GM12878 (cell line): ENCODE measurements at regions not wholly inside any gene's neighbourhood (a gene's known extent, or its start where the extent isn't known, plus 50 kb on each side); places are given as distances from the start of the nearest gene placed in this dataset.

Experiments used
- CBX5 ChIP-seq: sonication (generic); IDR thresholded peaks from 2 replicates; pipeline ENCODE4 v1.6.1; 2016; ENCODE audit warnings: low read depth, moderate library complexity, mild to moderate bottlenecking, inconsistent platforms
- EZH2 ChIP-seq: IDR thresholded peaks from 2 replicates; pipeline ENCODE4 v1.6.1; 2012; ENCODE audit warnings: low read depth, mild to moderate bottlenecking, control low read depth, inconsistent platforms, low read length, borderline replicate concordance; ENCODE audit not compliant: control insufficient read depth
- JUNB ChIP-seq: IDR thresholded peaks from 2 replicates; pipeline ENCODE4 v1.6.1; 2016; ENCODE audit warnings: antibody characterized with exemption, mild to moderate bottlenecking
- PAX8 ChIP-seq: fragments of 450-650 bp; IDR thresholded peaks from 2 replicates; pipeline ENCODE4 v1.6.1; 2017; ENCODE audit warnings: mild to moderate bottlenecking, moderate library complexity
- PKNOX1 ChIP-seq: fragments of 450-650 bp; IDR thresholded peaks from 2 replicates; pipeline ENCODE4 v1.6.1; 2016; ENCODE audit warnings: mild to moderate bottlenecking
- POLR2A ChIP-seq: IDR thresholded peaks from 2 replicates; pipeline ENCODE4 v1.6.1; 2011; ENCODE audit warnings: low read depth, mild to moderate bottlenecking, low read length
- RCOR1 ChIP-seq: conservative IDR thresholded peaks from 2 replicates; pipeline ENCODE4 v1.6.1; 2012; ENCODE audit warnings: low read depth, low read length, improper control_type of control experiment
- STAT3 ChIP-seq: IDR thresholded peaks from 2 replicates; pipeline ENCODE4 v1.6.1; 2011; ENCODE audit warnings: low read depth, low read length, improper control_type of control experiment
- TF ChIP-seq, protein P1 (sequence below), 3 experiments: IDR thresholded peaks in 2 of 3; conservative IDR thresholded peaks in 1 of 3; 2 replicates each; pipeline ENCODE4 v1.5.1; 2011; ENCODE audit warnings: low read depth in 3 of 3, low read length in 3 of 3, mild to moderate bottlenecking in 3 of 3, control low read depth in 2 of 3, moderate library complexity in 2 of 3, inconsistent platforms in 1 of 3, mixed read lengths in 1 of 3; ENCODE audit not compliant: control insufficient read depth in 2 of 3, insufficient read depth in 1 of 3; ENCODE audit errors: extremely low read depth in 1 of 3

DNA sequence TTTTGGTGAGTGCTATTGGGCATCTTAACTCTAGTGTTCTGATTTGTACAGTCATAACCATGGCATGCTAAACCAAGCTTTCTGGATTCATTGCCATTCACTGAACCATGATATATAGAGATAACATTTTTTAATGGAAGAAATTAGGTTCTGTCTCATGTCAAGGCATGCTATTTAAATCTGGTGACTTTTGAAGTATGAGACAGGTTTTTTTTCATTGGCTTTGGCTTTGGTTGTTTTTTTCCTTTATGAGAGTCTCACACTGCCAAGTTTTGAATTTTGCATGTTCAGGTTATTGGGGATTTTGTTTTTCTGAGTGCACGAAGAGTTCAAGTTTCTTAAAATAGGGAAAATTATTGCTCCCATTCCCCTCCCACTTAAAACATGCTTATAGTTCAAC lies 141.3 kb upstream of the ADAMTS5 start:
- TF ChIP-seq CBX5: no peak
- TF ChIP-seq, protein P1, sequence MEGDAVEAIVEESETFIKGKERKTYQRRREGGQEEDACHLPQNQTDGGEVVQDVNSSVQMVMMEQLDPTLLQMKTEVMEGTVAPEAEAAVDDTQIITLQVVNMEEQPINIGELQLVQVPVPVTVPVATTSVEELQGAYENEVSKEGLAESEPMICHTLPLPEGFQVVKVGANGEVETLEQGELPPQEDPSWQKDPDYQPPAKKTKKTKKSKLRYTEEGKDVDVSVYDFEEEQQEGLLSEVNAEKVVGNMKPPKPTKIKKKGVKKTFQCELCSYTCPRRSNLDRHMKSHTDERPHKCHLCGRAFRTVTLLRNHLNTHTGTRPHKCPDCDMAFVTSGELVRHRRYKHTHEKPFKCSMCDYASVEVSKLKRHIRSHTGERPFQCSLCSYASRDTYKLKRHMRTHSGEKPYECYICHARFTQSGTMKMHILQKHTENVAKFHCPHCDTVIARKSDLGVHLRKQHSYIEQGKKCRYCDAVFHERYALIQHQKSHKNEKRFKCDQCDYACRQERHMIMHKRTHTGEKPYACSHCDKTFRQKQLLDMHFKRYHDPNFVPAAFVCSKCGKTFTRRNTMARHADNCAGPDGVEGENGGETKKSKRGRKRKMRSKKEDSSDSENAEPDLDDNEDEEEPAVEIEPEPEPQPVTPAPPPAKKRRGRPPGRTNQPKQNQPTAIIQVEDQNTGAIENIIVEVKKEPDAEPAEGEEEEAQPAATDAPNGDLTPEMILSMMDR (IDR thresholded peaks at IDR 0.05 in 2 of 3, conservative IDR thresholded peaks at IDR 0.05 in 1 of 3; ENCODE audit: control insufficient read depth in 2 of 3, extremely low read depth in 1 of 3, insufficient read depth in 1 of 3, low read depth in 3 of 3, low read length in 3 of 3): no peak
- TF ChIP-seq STAT3: no peak
- TF ChIP-seq EZH2: no peak
- no peak for TF ChIP-seq POLR2A
- no peak for TF ChIP-seq PKNOX1
- no peak for TF ChIP-seq PAX8
- TF ChIP-seq RCOR1: no peak
- TF ChIP-seq JUNB: no peak
